CD4-positive, alpha-beta T cell treated with Interleukin-21 for 1 hour (primary cell): ENCODE measurements at regions not wholly inside any gene's neighbourhood (a gene's known extent, or its start where the extent isn't known, plus 50 kb on each side); places are given as distances from the start of the nearest gene placed in this dataset.
"Not testable (repeated sequence)": the region's sequence is repeated elsewhere in the genome, so short reads cannot be mapped to it uniquely, and the experiment has no call there.

Experiments used
- DNase-seq: peaks from one replicate; pipeline ENCODE4 v3.0.0-alpha.2; 2020

DNA sequence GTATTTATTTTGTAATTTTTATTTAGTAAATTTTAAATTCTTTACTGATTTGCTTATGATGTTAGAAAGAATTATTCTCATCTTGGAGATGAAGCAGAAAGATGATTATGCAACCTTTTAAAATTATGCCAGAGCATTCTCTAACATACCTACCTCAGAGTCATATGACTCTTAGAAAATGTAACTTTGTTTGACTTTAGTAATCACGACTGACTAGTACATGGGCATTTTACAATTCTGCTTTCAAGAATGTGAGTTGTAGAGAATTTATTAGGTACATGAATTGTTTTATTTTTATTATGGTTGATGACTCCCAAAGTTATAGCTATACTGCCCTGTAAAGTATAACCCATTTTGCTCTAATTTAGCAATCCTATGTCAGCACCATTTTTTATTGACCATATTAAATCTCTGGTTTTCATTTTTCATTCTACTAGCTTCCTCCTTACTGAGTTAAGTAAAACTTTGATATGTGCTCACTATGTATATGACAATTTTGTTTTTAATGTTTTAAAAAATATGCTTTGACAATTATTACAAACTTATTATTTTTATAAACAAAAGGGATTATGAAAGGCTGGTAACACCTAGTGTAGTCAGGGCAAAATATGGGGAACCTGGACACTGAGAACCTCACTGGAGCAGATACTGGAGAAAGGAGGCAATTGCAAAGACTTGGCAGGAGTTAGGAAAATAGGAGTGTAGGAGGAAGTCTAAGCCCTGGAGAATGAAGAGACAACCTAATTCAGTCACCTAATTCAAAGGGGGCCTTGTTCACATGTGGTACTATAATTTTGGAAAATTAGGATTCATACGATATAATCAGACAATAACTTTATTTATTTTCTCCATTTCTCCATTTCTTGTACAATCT lies 249.7 kb upstream of the DAB2 start:
- DNase-seq = no peak

DNA sequence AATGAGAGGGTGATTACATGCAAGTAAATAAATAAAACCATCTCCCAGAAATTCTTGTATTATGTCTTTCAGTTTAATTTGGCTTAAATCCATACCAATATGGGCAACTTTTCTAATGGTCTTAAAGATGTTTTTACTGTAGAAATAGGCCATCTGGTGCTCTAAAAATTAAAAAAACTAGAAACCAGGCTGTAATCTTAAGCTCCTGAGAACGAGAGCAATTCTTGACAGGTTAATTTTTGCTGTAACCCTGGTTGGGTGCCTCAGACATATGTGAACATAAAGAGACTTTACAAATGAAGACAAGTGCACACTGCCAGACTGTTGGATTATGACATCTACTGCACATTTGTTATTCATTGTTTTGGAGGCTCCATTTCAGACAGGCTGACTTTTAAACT lies 246.8 kb upstream of the DAB2 start:
- no peak for DNase-seq

DNA sequence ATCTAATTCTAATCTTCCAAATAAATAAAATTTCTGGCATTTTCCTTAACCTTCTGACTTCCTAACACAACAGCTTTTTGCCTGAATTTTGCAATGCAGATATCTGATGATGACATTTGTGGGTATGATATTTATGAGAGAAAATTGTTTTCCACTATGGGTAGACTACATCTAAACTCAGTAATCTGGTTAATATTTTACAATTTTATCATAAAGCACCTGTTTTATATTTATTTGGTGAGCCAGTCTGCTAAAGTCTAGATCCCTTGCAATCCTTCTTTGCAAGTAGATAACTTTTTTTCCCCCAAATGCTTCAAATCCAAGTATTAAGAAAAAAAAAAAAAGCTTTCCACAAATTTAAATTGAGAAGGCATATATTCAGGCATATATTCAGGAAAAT lies 246.2 kb upstream of the DAB2 start:
- DNase-seq = no peak

DNA sequence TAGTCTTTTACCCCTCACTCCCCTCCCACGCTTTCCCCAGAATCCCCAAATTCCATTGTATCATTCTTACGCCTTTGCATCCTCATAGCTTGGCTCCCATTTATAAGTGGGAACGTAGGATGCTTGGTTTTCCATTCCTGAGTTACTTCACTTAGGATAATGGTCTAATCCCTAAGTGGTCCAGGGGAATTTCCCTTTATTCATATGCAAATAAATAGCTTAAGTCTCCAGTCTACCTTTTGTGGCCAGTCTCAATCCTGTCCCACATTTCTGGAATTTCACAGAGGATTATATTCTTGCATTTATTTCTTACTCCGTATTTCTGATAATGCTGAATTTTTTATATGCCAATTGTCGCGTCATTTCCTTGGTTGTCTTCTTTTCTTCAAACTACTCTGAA lies 245.6 kb upstream of the DAB2 start:
- no peak for DNase-seq

DNA sequence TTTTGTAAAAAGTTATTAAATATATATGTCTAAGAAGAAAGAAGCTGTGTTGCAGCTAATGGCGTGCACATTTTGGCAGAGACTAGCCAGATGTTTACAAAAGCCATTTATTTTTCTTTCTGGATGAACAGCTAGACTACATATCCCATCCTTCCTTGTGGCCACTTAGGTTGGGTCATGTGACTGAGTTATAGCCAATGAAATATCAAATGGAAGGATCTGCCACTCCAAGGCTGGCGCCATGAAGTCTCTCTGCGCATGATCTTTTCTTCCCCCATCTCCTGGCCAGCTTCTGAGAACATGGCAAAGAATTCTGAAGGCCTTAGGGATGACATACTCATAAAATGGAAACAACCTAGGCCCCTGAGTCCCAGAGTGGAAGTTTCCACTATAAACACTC lies 244.2 kb upstream of the DAB2 start:
- DNase-seq = no peak

DNA sequence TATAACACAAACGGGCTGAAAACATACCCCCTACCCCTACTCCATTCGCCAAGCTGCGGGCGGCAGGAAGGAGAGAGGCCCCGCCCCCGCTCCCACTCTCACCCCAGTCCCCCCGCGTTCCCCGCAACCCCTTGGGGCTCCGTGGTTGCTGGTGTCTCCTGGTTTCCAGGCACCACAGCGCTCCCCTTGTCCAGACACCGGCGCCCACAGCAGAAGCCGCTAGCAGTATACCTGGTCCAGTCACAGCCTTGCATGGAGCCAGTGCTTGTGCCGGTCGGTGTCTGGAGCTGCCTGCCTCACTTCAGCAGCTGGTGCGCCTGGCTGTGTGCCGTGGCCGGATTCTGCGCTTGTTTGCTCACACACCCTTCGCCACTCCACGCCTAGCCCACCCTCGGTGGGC lies 240.5 kb upstream of the DAB2 start:
- no peak for DNase-seq

DNA sequence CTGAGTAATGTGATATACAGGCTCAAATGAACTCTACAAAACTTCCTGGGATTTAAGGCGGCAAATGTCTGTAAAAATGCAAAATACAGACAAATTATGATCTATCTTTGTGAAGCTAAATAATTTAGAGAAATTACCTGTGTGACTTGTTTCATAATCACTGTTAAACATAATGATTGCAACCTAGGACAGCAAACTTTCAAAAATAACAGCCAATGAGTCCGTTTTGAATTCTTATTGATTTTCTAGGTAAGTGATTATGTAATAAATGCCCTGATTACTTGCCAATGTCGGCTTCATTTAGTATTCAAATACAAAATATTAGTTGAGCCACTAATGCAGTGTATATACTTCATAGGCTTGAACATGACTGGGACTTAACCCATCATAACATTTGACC lies 238.2 kb upstream of the DAB2 start:
- DNase-seq = no peak

DNA sequence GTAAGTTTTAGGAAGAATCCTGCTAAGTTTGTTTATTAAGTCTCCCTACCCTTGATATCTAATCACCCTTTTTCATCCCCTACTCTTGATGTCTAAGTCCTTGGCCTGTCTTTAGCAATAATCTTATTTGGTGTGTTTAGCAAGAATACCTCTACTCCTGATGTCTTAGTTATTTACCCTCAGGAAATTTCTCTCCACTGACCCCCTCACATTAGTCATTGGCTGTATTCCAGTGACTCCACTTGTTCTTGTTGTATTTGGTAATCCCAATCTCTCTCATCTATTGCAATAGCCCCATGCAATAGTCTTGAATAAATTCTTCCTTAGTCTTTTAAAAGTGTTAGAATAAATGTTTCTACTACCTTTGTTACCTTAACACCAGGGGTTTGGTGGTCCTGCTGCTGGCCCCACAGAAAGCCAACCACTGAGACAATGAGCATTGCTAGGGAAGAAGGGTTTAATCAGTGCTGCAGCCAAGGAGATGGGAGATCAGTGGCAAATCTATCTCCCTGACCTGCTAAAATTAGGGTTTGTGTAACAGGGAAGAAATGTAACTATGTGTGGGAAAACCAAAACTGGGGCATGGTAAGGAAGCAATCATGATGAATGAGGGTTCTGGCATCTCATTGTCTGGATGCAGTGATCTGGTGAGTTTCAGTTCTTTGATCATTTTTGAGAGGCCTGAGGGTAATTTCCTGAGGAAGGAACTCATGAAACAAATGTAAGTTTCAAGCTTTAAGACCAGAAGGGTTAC lies 236.4 kb upstream of the DAB2 start:
- DNase-seq = no peak

DNA sequence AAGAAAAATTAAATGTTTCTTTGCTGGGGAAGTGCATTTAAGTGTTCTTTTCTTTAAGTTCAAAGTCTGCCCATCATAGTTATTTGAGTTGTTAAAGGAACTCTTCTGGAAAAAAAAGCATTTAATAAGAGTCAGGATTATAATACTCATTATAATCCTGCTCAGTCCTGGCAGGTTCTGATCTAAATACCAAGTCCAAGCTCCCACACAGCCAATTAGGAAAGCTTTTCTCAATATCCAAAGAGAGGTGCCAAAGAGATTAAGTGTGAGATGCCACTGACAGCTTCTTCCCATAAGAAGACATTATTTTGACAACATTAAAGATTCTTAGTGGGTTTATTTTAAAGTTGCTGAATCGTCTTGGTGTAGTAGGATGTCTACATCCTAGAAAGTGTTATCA lies 235.2 kb upstream of the DAB2 start:
- DNase-seq = no peak

DNA sequence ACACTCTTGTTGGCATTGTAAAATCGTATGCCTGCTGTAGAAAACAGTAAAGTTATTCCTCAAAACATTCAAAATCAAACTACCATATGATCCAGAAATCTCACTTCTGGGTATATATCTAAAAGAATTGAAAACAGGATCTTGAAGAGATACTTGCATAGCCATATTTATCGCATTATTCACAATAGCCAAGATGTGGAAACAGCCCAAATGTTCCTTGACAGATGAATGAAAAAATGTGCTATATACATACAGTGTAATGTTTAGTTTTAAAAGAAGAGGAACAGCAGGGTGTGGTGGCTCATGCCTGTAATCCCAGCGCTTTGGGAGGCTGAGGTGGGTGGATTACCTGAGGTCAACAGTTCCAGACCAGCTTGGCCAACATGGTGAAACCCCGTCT lies 234.1 kb upstream of the DAB2 start:
- DNase-seq = no peak

DNA sequence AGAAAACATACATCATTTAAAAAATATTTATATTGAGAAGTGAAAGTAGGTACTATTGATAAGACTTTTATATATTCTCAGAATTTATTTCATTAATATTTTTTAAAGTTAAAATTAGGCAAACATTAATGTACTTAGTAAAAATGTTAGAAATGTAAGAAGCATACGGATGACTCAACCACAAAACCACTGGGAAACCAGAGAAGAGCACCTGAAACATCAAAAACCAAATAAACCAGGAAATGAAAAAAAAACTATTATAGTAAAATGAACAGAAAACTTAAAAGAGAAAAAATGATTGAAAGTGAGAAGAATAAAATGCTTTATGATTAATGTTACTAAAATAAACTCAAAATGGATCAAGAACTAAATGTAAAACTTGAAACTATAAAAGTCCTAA lies 233.2 kb upstream of the DAB2 start:
- no peak for DNase-seq

DNA sequence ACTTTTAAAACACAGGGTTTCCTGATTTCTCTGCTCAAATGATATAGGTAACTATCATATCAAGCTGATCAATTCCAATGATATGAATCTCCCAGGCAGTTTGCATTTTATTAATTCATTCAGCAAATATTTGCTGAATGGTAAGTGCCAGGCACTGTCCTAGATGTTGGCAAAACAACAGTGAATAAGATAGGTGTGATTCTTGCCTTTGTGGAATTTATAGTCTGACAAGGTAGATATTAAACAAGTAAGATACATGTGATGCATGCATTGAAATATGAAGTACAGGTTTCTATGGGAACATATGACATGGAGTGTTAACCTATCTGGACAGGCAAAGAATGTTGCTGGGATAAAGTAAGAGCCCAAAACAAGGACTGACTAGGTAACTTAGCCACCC lies 231.8 kb upstream of the DAB2 start:
- DNase-seq = no peak

DNA sequence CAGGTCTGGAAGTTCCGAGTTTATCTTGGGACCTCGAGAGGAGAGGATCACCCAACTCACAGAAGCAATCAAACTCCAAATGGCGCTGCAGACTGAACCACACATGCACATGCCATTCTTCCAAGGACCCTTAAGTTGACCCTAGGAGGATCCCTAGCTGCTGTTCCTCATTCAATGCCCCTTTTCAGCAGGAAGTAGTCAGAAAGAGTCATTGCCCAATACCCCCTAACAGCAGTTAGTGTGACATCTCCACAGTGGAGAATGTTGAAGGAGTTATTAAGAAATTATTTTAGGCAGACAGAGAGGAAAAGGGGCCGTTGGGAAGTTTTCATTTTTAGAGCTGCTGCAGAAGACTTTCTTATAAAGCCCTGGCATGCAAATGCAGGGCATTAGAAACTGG lies 229.9 kb upstream of the DAB2 start:
- no peak for DNase-seq

DNA sequence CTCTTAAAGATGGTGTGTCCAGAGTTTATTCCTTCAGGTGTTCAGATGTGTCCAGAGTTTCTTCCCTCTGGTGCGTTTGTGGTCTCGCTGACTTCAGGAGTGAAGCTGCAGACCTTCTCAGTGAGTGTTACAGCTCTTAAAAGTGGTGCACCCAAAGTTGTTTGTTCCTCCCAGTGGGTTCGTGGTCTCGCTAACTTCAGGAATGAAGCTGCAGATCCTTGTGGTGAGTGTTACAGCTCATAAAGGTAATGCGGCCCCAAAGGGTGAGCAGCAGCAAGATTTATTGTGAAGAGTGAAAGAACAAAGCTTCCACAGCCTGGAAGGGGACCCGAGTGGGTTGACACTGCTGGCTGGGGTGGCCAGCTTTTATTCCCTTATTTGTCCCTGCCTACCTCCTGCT lies 227.7 kb upstream of the DAB2 start:
- not testable (repeated sequence) for DNase-seq

DNA sequence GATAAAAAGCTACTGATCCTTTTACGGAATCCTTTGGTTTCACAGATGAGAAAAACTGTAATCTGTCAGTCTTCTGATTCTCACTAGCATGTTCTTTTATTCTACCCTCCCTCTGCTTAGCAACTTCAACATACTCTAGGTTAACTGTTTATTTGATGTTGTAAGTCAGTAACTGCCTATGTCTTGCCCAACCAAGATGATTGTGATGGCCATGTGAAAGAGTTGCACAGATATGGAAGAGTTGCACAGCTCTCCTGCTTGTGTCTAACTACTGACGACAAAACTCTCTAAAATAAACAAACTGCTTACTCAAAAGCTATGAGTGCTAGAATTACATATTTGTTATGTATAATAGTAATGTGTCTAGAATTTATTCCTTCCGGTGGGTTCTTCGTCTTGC lies 227.3 kb upstream of the DAB2 start:
- DNase-seq = no peak

DNA sequence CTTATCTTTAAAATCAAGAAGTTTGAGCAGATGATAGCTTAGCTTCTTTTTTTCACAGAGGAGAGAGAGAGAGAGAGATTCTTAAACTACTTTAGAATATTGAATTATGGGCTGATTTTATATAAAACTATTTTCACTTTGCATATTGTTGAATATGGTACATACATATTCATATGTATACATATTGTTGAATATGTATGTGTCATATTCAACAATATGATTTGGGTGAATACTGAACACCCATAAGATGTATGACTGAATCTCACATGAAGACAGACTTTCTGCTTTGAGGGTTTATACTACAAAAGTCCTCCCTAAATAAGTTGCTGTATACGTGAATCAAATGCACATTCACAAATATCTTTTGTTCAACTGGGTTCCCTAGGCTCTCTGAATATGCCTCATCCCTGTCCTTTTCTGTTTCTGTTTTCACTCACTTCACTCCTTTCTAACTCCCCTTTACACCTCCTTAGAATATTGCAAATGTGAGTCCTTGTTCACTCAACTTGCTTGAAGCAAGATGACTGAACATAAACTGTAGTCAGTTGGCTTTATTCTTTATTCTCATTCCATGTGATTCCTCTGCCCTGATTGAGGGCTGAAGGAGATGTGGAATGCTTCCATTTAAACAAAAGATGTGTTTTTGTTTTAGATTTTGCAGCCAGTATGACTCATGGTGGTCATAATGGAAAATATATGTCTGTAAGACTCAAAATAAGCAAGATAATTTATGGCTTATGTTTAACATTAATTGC lies 225.4 kb upstream of the DAB2 start:
- no peak for DNase-seq

DNA sequence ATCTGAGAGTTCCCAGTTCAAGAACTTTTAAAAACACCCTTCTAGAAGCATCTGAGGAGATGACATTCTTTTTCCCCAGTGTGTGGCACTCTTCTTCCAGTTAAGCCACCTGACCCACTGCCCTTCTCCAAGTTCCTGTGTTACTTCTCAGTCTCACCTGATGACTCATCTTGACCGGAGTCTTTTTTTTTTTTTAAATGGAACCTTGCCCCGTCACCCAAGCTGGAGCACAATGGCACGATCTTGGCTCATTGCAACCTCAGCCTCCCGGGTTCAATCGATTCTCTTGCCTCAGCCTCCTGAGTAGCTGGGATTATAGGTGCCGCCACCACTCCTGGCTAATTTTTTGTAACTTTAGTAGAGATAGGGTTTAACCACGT lies 224.1 kb upstream of the DAB2 start:
- DNase-seq = no peak

DNA sequence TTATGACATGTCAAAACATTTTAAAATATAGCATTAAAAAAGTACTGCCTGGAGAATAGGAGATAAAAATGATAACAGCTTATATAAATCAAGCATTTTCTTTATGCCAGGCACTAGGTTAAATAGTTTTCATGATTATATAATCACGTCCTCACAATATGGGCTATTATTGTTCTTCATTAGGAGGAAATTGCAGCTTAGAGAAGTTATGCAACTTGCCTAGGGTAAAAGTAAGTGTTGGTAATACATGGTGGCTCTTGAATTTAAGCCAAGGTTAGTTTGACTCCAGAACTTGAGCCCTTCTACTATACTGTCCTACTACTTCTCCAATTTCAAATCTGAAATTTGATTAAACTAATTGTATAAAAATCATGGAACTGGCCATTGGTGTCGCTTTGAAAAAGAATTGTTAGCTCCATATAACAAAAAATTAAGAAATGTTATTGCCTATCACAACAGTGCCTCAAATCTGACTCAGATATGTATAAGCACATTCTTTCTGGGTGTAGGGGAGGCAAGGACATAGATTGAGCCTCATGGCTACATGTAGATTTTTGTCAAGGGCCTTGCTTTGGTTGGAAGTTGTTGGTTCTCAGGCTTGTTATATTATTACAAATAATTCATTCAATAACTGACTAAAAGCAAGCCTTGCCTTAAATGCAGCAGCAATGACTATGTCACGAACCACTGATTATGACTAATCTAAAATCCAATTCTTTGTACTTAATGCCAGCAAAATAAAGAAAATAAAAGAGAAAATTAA lies 223.5 kb upstream of the DAB2 start:
- no peak for DNase-seq

DNA sequence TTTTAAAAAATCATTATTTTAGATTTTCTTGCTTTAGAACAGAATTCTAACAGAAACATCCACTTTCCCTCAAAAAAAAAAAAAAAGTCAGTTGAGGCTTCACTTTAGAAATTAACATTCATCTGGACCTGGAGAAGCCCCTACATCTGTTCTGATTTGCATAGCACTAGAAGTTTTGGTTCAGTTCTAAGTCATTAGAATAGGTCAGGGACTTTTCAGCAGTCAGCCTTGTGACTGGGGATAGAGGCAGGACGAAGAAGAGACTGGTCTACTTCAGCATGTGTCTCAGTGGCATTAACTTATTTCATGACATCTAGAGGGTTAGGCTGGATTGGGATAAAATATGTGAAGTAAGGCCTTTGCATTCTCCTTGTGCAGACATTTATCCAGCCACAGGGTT lies 215.8 kb upstream of the DAB2 start:
- no peak for DNase-seq

DNA sequence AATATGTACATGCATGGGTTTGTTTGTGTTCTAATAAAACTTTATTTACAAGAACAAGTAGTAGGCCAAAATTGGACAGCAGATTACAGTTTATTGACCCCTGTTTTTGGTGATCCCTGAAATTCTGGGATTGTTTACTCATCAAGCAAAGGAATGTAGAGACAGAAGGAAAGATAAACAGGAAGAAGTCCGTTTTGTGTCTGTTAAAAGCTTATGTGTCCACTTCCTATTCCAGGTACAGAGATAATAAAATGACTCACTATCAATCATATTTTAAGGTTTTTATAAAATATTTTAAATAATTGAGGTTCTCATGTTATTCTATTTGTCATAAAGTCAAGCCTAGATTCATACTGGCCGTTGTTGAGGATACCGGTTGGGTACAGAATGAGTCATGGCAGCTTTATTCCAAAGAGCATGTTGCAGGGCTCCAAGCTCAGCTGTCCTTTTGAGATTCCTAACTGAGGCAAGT lies 214.9 kb upstream of the DAB2 start:
- no peak for DNase-seq

DNA sequence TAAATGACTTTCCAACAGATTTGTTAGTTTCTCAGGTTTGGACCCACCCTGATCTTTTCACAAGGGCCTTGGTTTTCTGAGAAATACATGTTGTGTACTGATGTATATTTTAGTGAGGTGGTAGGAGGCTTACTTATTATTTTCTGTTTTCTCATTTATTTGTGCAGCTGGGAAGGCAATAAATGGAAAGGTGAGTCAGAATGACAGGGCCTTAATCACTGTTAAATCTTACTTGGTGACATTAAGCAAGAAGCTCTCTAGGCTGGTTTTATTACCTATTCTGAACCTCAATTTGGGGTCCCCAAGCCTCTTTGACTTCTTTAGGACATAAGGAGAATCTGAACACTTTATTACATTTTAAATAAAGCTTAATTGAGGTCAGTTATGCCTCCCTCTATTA lies 214.0 kb upstream of the DAB2 start:
- no peak for DNase-seq

DNA sequence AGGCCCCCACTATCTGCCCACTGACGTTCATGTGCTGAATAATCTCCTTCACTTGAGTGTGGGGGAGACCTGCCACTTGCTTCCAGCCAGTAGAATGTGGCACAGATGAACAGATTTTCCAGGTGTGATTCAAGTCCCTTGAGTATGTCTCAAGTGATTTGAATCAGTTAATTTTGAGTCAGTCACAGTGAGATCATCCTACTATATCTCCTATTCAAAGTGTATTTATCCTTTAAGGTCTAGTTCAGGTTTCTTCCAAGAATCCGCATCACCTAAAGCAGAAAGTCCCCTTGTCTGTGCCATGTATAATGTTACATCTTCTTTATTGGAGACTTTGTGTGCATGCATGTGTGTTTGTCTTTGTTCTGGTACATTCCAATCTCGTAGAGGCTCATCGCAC lies 208.3 kb upstream of the DAB2 start:
- DNase-seq = no peak

DNA sequence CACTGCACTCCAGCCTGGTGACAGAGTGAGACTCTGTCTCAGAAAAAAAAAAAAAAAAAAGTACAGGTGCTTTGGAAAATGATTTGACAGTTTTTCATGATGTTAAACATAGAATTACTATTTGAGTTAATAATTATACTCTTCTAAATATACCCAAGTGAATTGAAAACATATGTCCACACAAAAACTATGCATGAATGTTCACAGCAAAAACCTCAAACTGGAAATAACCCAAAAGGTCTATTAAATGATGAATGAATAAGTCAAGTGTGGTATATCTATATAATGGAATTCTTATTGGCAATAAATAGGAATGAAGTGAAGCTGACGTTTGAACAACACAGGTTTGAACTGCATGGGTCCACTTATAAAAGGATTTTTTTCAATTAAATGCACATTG lies 207.2 kb upstream of the DAB2 start:
- no peak for DNase-seq
